CD4-positive, CD25-positive, alpha-beta regulatory T cell (primary cell): ENCODE measurements at regions not wholly inside any gene's neighbourhood (a gene's known extent, or its start where the extent isn't known, plus 50 kb on each side); places are given as distances from the start of the nearest gene placed in this dataset.

ENCODE experiments used
- ATAC-seq, 2 donors: fragments of 150-1000 bp; cut with Tn5 transposase; one replicate each; pipeline ENCODE4 v1.10.0; 2021; ENCODE audit warnings: low read depth in 2 of 2, moderate number of reproducible peaks in 2 of 2, moderate library complexity in 1 of 2
- DNase-seq, 3 donors: peaks; one replicate each; pipeline versions ENCODE4 v3.0.0 to v3.0.0-alpha.2; 2012 to 2022; ENCODE audit warnings: mixed read lengths in 1 of 3
- H3K27ac ChIP-seq: one replicate; pipeline ENCODE4 v1.7.0; 2013; ENCODE audit warnings: mild to moderate bottlenecking, low read length; ENCODE audit not compliant: insufficient read depth, poor library complexity, severe bottlenecking
- H3K27me3 ChIP-seq: one replicate; pipeline ENCODE4 v1.7.0; 2013; ENCODE audit warnings: low read length; ENCODE audit not compliant: control insufficient read depth, insufficient read depth
- H3K36me3 ChIP-seq: one replicate; pipeline ENCODE4 v1.7.0; 2013; ENCODE audit warnings: mild to moderate bottlenecking, low read length, moderate library complexity; ENCODE audit not compliant: control insufficient read depth, insufficient read depth
- H3K4me1 ChIP-seq: 2 replicates; pipeline ENCODE4 v1.7.0; 2013; ENCODE audit warnings: mild to moderate bottlenecking, low read length; ENCODE audit not compliant: insufficient read depth, control insufficient read depth, poor library complexity, severe bottlenecking
- H3K4me3 ChIP-seq: one replicate; pipeline ENCODE4 v1.7.0; 2013; ENCODE audit warnings: low read depth, mild to moderate bottlenecking, low read length, moderate library complexity
- H3K9me3 ChIP-seq, 2 experiments: 1 replicate in 1 of 2; 2 replicates in 1 of 2; pipeline ENCODE4 v1.7.0; 2013; ENCODE audit warnings: low read length in 2 of 2, mild to moderate bottlenecking in 1 of 2, moderate library complexity in 1 of 2; ENCODE audit not compliant: control insufficient read depth in 2 of 2
- H3K27ac Mint-ChIP-seq, 3 donors: one replicate each; pipeline ENCODE4 v1.8.0; 2020 to 2022; ENCODE audit warnings: mild to moderate bottlenecking in 3 of 3, mixed read lengths in 3 of 3, moderate library complexity in 2 of 3
- H3K27me3 Mint-ChIP-seq: one replicate; pipeline ENCODE4 v1.8.0; 2022; ENCODE audit warnings: mild to moderate bottlenecking, mixed read lengths
- H3K36me3 Mint-ChIP-seq: one replicate; pipeline ENCODE4 v1.8.0; 2020; ENCODE audit warnings: mixed read lengths
- H3K4me1 Mint-ChIP-seq, 4 donors: one replicate each; pipeline ENCODE4 v1.8.0; 2020 to 2022; ENCODE audit warnings: mixed read lengths in 4 of 4, mild to moderate bottlenecking in 1 of 4
- H3K4me3 Mint-ChIP-seq, 4 donors: one replicate each; pipeline ENCODE4 v1.8.0; 2020 to 2022; ENCODE audit warnings: mild to moderate bottlenecking in 4 of 4, mixed read lengths in 4 of 4, moderate library complexity in 3 of 4
- H3K9me3 Mint-ChIP-seq, 7 donors: one replicate each; pipeline ENCODE4 v1.8.0; 2020 to 2022; ENCODE audit warnings: mixed read lengths in 7 of 7, mild to moderate bottlenecking in 3 of 7, moderate library complexity in 2 of 7

DNA sequence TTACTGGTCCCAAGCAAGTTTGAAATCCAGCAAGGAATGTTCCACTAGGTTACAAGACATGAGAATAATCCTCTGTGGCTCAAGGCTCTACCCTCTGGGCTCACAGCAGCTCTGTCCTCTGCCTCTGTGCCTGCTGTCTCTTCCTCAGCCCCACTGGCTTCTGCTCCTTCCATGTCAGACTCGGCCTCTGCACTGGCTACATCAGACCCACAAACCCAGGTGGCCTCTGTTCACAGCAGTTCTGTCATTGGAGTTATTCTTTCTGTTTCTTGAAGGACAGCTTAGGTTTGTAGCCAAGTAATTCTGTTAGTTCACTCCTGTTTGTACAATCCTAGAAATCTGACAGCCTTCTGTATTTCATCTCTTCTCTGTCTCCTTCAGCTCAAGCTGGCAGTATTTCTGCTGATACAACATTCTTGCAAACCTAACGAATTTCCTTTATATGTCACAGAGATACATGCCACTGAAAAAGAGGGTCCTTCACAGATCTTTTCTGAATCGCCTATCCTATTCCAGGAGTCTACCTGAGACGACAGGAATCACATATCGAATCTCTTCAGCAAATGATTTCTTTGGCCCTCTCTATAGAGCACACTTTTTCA lies 227.8 kb upstream of the PLSCR5 start:
- H3K27me3 Mint-ChIP-seq, result no peaks in the 10 kb centered on the region
- no peak overlapping the region for H3K4me3 Mint-ChIP-seq
- H3K4me1 ChIP-seq, result no peaks in the 10 kb centered on the region
- DNase-seq (no peak), ATAC-seq (no peak)
- H3K27ac Mint-ChIP-seq, result no peak overlapping the region
- H3K36me3 ChIP-seq, result no peaks in the 10 kb centered on the region
- H3K4me1 Mint-ChIP-seq, result no peaks in the 10 kb centered on the region
- no peaks in the 10 kb centered on the region for H3K9me3 ChIP-seq
- no peaks in the 10 kb centered on the region for H3K36me3 Mint-ChIP-seq
- H3K9me3 Mint-ChIP-seq, result peaks cover 0 to 10% (median 3%) of the 10 kb centered on the region in 7 donors
- H3K27me3 ChIP-seq, result no peaks in the 10 kb centered on the region
- H3K27ac ChIP-seq, result no peak overlapping the region
- H3K4me3 ChIP-seq, result no peak overlapping the region

DNA sequence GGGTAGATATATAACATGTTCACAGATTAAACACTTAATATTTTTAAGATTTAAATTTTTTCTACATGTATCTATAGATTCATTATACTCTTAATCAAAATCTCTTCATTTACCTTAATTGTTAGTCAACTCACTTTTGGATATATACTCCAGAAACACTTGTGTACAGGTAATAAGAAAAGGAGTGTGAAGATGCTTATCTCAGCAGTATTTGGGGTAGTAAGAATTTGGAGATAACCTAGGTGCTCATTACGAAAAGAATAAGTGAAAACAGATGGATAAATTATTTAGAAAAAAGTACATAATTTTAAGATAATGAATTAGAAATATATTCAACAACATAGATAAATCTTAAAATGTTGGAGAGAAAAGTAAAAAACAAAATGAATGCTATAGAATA lies 226.5 kb upstream of the PLSCR5 start:
- H3K27ac Mint-ChIP-seq, result no peak overlapping the region
- Histone ChIP-seq H3K27ac (no peak overlapping the region), H3K9me3 (no peaks in the 10 kb centered on the region), H3K27me3 (no peaks in the 10 kb centered on the region), H3K36me3 (no peaks in the 10 kb centered on the region), H3K4me3 (no peak overlapping the region), H3K4me1 (no peaks in the 10 kb centered on the region)
- H3K4me1 Mint-ChIP-seq, result no peaks in the 10 kb centered on the region
- no peak overlapping the region for H3K4me3 Mint-ChIP-seq
- ATAC-seq, result no peak
- peaks cover 1 to 7% (median 3%) of the 10 kb centered on the region in 7 donors for H3K9me3 Mint-ChIP-seq
- no peaks in the 10 kb centered on the region for H3K36me3 Mint-ChIP-seq
- no peak for DNase-seq
- no peaks in the 10 kb centered on the region for H3K27me3 Mint-ChIP-seq

DNA sequence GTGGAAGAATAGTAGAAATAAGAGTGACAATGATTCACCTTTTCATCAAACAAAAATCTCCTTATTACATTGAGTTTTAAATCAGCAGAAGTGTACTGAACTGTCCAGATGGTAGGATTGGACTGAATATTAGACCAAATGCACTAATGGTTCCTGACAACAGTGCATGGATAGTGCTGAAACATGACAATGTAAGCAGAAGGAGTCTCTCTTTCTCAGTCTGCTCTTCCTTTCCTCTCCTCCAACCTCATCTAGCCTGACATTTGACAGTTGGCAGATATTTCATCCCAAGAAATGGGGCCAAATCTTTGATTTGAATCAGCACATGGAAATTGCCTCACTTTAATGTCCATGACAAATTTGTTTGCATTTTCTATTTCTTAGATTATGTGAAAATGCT lies 225.1 kb upstream of the PLSCR5 start:
- H3K9me3 Mint-ChIP-seq, result peaks cover 0 to 7% (median 3%) of the 10 kb centered on the region in 7 donors
- H3K27ac Mint-ChIP-seq, result no peak overlapping the region
- no peaks in the 10 kb centered on the region for H3K4me1 ChIP-seq
- H3K9me3 ChIP-seq, result no peaks in the 10 kb centered on the region
- H3K4me3 ChIP-seq, result no peak overlapping the region
- no peaks in the 10 kb centered on the region for H3K27me3 ChIP-seq
- no peaks in the 10 kb centered on the region for H3K36me3 Mint-ChIP-seq
- H3K27ac ChIP-seq, result no peak overlapping the region
- DNase-seq, result no peak
- no peaks in the 10 kb centered on the region for H3K27me3 Mint-ChIP-seq
- no peaks in the 10 kb centered on the region for H3K36me3 ChIP-seq
- no peak for ATAC-seq
- no peak overlapping the region for H3K4me3 Mint-ChIP-seq
- no peaks in the 10 kb centered on the region for H3K4me1 Mint-ChIP-seq

DNA sequence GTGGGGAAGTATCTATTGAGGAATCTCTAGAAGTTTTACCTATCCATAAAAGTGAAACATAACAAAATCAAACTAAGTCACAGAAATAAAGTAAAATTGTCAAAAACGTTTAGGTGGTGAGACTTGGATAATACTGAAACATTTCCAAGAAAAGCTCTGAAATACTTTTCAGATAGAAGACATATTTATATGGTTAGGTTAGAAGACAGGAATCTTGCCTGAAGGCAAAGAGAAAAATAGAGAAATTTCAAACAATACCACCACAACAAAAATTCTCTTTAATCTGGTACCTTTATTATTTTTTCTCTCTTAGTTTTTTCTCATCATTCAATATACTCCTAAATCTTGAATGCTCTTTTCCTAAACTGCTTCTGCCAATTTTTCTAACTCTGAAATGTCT lies 222.7 kb upstream of the PLSCR5 start:
- Mint-ChIP-seq H3K4me1 (no peaks in the 10 kb centered on the region), H3K9me3 (peaks cover 0 to 5% (median 3%) of the 10 kb centered on the region in 7 donors), H3K4me3 (no peak overlapping the region), H3K27ac (no peak overlapping the region), H3K36me3 (no peaks in the 10 kb centered on the region), H3K27me3 (no peaks in the 10 kb centered on the region)
- no peak overlapping the region for H3K4me3 ChIP-seq
- DNase-seq, result no peak
- no peak for ATAC-seq
- H3K27ac ChIP-seq, result no peak overlapping the region
- no peaks in the 10 kb centered on the region for H3K36me3 ChIP-seq
- no peaks in the 10 kb centered on the region for H3K9me3 ChIP-seq
- H3K4me1 ChIP-seq, result no peaks in the 10 kb centered on the region
- no peaks in the 10 kb centered on the region for H3K27me3 ChIP-seq

DNA sequence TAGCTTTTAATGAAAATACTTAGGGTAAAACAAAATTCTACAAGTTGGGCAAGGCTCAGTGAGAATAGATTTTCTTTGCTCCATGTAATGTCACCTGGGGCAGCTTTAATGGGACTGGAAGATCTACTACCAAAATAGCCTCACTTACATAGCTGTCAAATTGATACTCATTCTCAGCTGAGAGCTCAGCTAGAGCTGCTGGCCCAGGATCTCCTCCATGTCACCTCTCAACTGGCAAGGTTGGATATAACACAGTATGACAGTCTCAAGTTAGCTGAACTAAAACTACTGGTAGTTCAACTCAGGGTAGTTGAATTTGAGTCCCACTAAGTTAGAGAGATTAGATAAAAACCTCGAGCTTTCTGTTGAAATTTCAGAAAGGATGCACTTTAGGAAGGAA lies 218.5 kb upstream of the PLSCR5 start:
- Histone ChIP-seq H3K4me1 (no peaks in the 10 kb centered on the region), H3K27ac (no peak overlapping the region), H3K4me3 (no peak overlapping the region), H3K27me3 (no peaks in the 10 kb centered on the region), H3K36me3 (no peaks in the 10 kb centered on the region), H3K9me3 (no peaks in the 10 kb centered on the region)
- Mint-ChIP-seq H3K27me3 (no peaks in the 10 kb centered on the region), H3K9me3 (peaks cover 0 to 7% (median 2%) of the 10 kb centered on the region in 7 donors), H3K36me3 (no peaks in the 10 kb centered on the region), H3K4me3 (no peak overlapping the region), H3K27ac (no peak overlapping the region), H3K4me1 (no peaks in the 10 kb centered on the region)
- ATAC-seq, result no peak
- no peak for DNase-seq

DNA sequence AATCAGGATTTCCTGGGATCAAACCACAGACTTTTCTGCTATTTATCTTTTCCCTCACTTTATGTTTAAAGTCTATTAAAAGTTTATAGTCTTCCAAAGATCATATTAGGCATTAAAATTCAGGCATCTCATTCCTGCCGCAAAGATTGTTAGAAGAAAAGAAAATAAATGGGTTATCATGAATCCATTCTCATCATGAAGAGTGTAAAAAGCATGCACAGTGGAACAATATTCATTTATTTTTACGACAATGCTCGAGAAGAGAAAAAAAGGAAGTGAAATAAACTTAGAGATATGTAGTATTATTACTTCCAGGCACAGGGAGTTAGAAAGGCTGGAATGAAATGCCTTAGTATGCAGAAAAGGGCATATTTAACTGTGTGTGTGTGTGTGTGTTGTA lies 213.7 kb upstream of the PLSCR5 start:
- Histone ChIP-seq H3K9me3 (no peaks in the 10 kb centered on the region), H3K4me1 (no peaks in the 10 kb centered on the region), H3K36me3 (no peaks in the 10 kb centered on the region), H3K27ac (no peak overlapping the region), H3K27me3 (no peaks in the 10 kb centered on the region), H3K4me3 (no peak overlapping the region)
- H3K36me3 Mint-ChIP-seq, result no peaks in the 10 kb centered on the region
- no peaks in the 10 kb centered on the region for H3K27me3 Mint-ChIP-seq
- ATAC-seq (no peak), DNase-seq (no peak)
- peaks cover 0 to 4% (median 0%) of the 10 kb centered on the region in 7 donors for H3K9me3 Mint-ChIP-seq
- no peaks in the 10 kb centered on the region for H3K4me1 Mint-ChIP-seq
- no peak overlapping the region for H3K4me3 Mint-ChIP-seq
- H3K27ac Mint-ChIP-seq, result no peak overlapping the region

DNA sequence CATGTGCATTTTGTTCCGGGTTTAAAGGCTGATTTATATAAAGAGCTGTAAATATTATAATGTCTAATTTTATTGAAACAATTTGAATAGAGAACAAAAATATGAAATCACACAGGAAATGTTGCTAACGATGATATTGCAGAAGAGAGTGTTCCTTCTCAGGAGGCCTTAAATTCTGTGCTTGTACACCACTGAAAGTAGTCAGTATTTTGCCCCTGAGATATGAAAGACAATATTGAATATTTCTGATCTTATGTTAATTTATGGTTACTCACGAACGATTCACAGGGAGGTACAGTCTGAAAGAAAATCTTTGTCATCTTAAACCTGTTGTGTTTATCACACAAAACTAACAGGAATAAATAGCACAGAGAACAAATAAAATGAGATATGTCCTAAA lies 213.2 kb upstream of the PLSCR5 start:
- Mint-ChIP-seq H3K4me3 (no peak overlapping the region), H3K36me3 (no peaks in the 10 kb centered on the region), H3K27ac (no peak overlapping the region), H3K9me3 (peaks cover 0 to 4% (median 0%) of the 10 kb centered on the region in 7 donors), H3K4me1 (no peaks in the 10 kb centered on the region), H3K27me3 (no peaks in the 10 kb centered on the region)
- no peaks in the 10 kb centered on the region for H3K4me1 ChIP-seq
- no peaks in the 10 kb centered on the region for H3K9me3 ChIP-seq
- H3K4me3 ChIP-seq, result no peak overlapping the region
- no peaks in the 10 kb centered on the region for H3K36me3 ChIP-seq
- H3K27me3 ChIP-seq, result no peaks in the 10 kb centered on the region
- ATAC-seq (no peak), DNase-seq (no peak)
- no peak overlapping the region for H3K27ac ChIP-seq

DNA sequence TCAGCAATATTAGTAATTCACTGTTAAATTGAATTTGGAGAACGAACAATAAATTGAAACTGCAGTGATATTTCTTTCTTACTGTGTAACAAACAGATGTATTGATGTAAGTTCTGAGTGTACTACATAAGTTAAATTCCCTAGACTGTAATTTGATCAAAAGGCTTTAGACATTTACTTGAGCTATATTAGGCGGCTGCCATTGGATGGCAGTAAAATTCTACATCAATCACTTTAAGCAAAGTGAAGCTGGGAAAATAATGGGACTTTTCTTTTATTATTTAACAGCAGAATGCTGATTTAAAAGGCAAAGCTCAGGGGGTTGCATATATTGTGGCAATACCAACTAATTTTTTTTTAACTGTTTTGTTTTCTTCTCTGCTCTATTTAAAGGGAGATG lies 212.6 kb upstream of the PLSCR5 start:
- Mint-ChIP-seq H3K27ac (no peak overlapping the region), H3K27me3 (no peaks in the 10 kb centered on the region), H3K4me3 (no peak overlapping the region)

More for the DNA sequence above, 212.6 kb upstream of the PLSCR5 start:
- Histone ChIP-seq H3K9me3 (no peaks in the 10 kb centered on the region), H3K27ac (no peak overlapping the region), H3K36me3 (no peaks in the 10 kb centered on the region), H3K4me3 (no peak overlapping the region), H3K27me3 (no peaks in the 10 kb centered on the region), H3K4me1 (no peaks in the 10 kb centered on the region)
- DNase-seq (no peak), ATAC-seq (no peak)
- peaks cover 0 to 4% (median 0%) of the 10 kb centered on the region in 7 donors for H3K9me3 Mint-ChIP-seq
- H3K36me3 Mint-ChIP-seq, result no peaks in the 10 kb centered on the region
- no peaks in the 10 kb centered on the region for H3K4me1 Mint-ChIP-seq
